ENCODE measurements at regions not wholly inside any gene's neighbourhood (a gene's known extent, or its start where the extent isn't known, plus 50 kb on each side); places are given as distances from the start of the nearest gene placed in this dataset.
"Not testable (repeated sequence)": the region's sequence is repeated elsewhere in the genome, so short reads cannot be mapped to it uniquely, and the experiment has no call there.

- Mint-ChIP-seq H3K4me3 (no peak overlapping the region), H3K27ac (no peak overlapping the region), H3K4me1 (no peaks in the 10 kb centered on the region), H3K27me3 (no peaks in the 10 kb centered on the region), H3K9me3 (no peaks in the 10 kb centered on the region), H3K36me3 (no peaks in the 10 kb centered on the region)
- DNase-seq: no peak
Observed at GRCh38 chrX:5380426-5380825, 848.2 kb downstream of the NLGN4X start.

- Mint-ChIP-seq H3K4me3 (no peak overlapping the region), H3K27ac (no peak overlapping the region), H3K27me3 (no peaks in the 10 kb centered on the region), H3K9me3 (peaks cover 5% of the 10 kb centered on the region), H3K4me1 (no peaks in the 10 kb centered on the region), H3K36me3 (no peaks in the 10 kb centered on the region)
- no peak for DNase-seq
Observed at GRCh38 chrX:5341902-5342301, 886.8 kb downstream of the NLGN4X start.

GRCh38 chrX:5337160-5337559 is 891.5 kb downstream of the NLGN4X start:
- no peak overlapping the region for H3K4me3 Mint-ChIP-seq
- no peaks in the 10 kb centered on the region for H3K4me1 Mint-ChIP-seq
- no peak overlapping the region for H3K27ac Mint-ChIP-seq
- no peaks in the 10 kb centered on the region for H3K36me3 Mint-ChIP-seq
- H3K27me3 Mint-ChIP-seq: no peaks in the 10 kb centered on the region
- H3K9me3 Mint-ChIP-seq: peaks cover 4% of the 10 kb centered on the region
- no peak for DNase-seq

GRCh38 chrX:5324546-5324945 is 904.1 kb downstream of the NLGN4X start:
- no peaks in the 10 kb centered on the region for H3K4me1 Mint-ChIP-seq

GRCh38 chrX:5314148-5314547 is 914.5 kb downstream of the NLGN4X start:
- no peaks in the 10 kb centered on the region for H3K4me1 Mint-ChIP-seq
- no peak overlapping the region for H3K4me3 Mint-ChIP-seq
- no peaks in the 10 kb centered on the region for H3K36me3 Mint-ChIP-seq
- no peaks in the 10 kb centered on the region for H3K9me3 Mint-ChIP-seq
- DNase-seq: no peak
- no peaks in the 10 kb centered on the region for H3K27me3 Mint-ChIP-seq
- no peak overlapping the region for H3K27ac Mint-ChIP-seq

More at GRCh38 chrX:5324546-5324945, 904.1 kb downstream of the NLGN4X start:
- DNase-seq: no peak
- Mint-ChIP-seq H3K4me3 (no peak overlapping the region), H3K36me3 (no peaks in the 10 kb centered on the region), H3K27ac (no peak overlapping the region), H3K27me3 (no peaks in the 10 kb centered on the region), H3K9me3 (peaks cover 1% of the 10 kb centered on the region)

- Mint-ChIP-seq H3K36me3 (no peaks in the 10 kb centered on the region), H3K4me1 (no peaks in the 10 kb centered on the region), H3K4me3 (no peak overlapping the region), H3K27me3 (no peaks in the 10 kb centered on the region), H3K27ac (no peak overlapping the region), H3K9me3 (no peaks in the 10 kb centered on the region)
- DNase-seq: no peak
Observed at GRCh38 chrX:5307416-5307815, 921.3 kb downstream of the NLGN4X start.

GRCh38 chrX:5306654-5307121 is 922.0 kb downstream of the NLGN4X start:
- Mint-ChIP-seq H3K9me3 (no peaks in the 10 kb centered on the region), H3K27ac (no peak overlapping the region), H3K36me3 (no peaks in the 10 kb centered on the region), H3K4me3 (no peak overlapping the region), H3K4me1 (no peaks in the 10 kb centered on the region), H3K27me3 (no peaks in the 10 kb centered on the region)
- DNase-seq: no peak

- no peaks in the 10 kb centered on the region for H3K4me1 Mint-ChIP-seq
- no peaks in the 10 kb centered on the region for H3K36me3 Mint-ChIP-seq
- no peaks in the 10 kb centered on the region for H3K9me3 Mint-ChIP-seq
- no peak for DNase-seq
- H3K27ac Mint-ChIP-seq: no peak overlapping the region
- no peaks in the 10 kb centered on the region for H3K27me3 Mint-ChIP-seq
- H3K4me3 Mint-ChIP-seq: no peak overlapping the region
Observed at GRCh38 chrX:5305452-5305851, 923.2 kb downstream of the NLGN4X start.

GRCh38 chrX:5295004-5295403 is 933.7 kb downstream of the NLGN4X start:
- no peak overlapping the region for H3K27ac Mint-ChIP-seq
- no peak for DNase-seq
- H3K9me3 Mint-ChIP-seq: peaks cover 3% of the 10 kb centered on the region
- H3K36me3 Mint-ChIP-seq: no peaks in the 10 kb centered on the region
- no peaks in the 10 kb centered on the region for H3K27me3 Mint-ChIP-seq
- no peak overlapping the region for H3K4me3 Mint-ChIP-seq
- no peaks in the 10 kb centered on the region for H3K4me1 Mint-ChIP-seq

- H3K9me3 Mint-ChIP-seq: peaks cover 3% of the 10 kb centered on the region
- no peak overlapping the region for H3K27ac Mint-ChIP-seq
- H3K4me3 Mint-ChIP-seq: no peak overlapping the region
- no peaks in the 10 kb centered on the region for H3K27me3 Mint-ChIP-seq
- DNase-seq: no peak
- no peaks in the 10 kb centered on the region for H3K36me3 Mint-ChIP-seq
- H3K4me1 Mint-ChIP-seq: no peaks in the 10 kb centered on the region
Observed at GRCh38 chrX:5290635-5291034, 938.0 kb downstream of the NLGN4X start.

GRCh38 chrX:5289949-5290348 is 938.7 kb downstream of the NLGN4X start:
- H3K27ac Mint-ChIP-seq, H3K4me3 Mint-ChIP-seq, H3K36me3 Mint-ChIP-seq, H3K27me3 Mint-ChIP-seq, H3K9me3 Mint-ChIP-seq, DNase-seq, H3K4me1 Mint-ChIP-seq: not testable (repeated sequence)

- Mint-ChIP-seq H3K27me3 (no peaks in the 10 kb centered on the region), H3K4me1 (no peaks in the 10 kb centered on the region), H3K4me3 (no peak overlapping the region), H3K27ac (no peak overlapping the region), H3K36me3 (no peaks in the 10 kb centered on the region), H3K9me3 (no peaks in the 10 kb centered on the region)
- no peak for DNase-seq
Observed at GRCh38 chrX:5278908-5279307, 949.8 kb downstream of the NLGN4X start.

GRCh38 chrX:5265324-5265850 is 963.3 kb downstream of the NLGN4X start:
- H3K9me3 Mint-ChIP-seq: no peaks in the 10 kb centered on the region

GRCh38 chrX:5250106-5250505 is 978.6 kb downstream of the NLGN4X start:
- no peak for DNase-seq
- H3K4me3 Mint-ChIP-seq: no peak overlapping the region
- H3K9me3 Mint-ChIP-seq: no peaks in the 10 kb centered on the region

More at GRCh38 chrX:5265324-5265850, 963.3 kb downstream of the NLGN4X start:
- Mint-ChIP-seq H3K4me1 (no peaks in the 10 kb centered on the region), H3K36me3 (no peaks in the 10 kb centered on the region), H3K27ac (no peak overlapping the region), H3K27me3 (no peaks in the 10 kb centered on the region), H3K4me3 (no peak overlapping the region)
- no peak for DNase-seq

GRCh38 chrX:5242091-5242790 is 986.4 kb downstream of the NLGN4X start:
- H3K4me1 Mint-ChIP-seq: no peaks in the 10 kb centered on the region
- no peak overlapping the region for H3K27ac Mint-ChIP-seq
- H3K36me3 Mint-ChIP-seq: no peaks in the 10 kb centered on the region
- H3K4me3 Mint-ChIP-seq: no peak overlapping the region
- DNase-seq: no peak
- H3K9me3 Mint-ChIP-seq: peaks cover 3% of the 10 kb centered on the region
- H3K27me3 Mint-ChIP-seq: no peaks in the 10 kb centered on the region

More at GRCh38 chrX:5250106-5250505, 978.6 kb downstream of the NLGN4X start:
- H3K27ac Mint-ChIP-seq: no peak overlapping the region
- no peaks in the 10 kb centered on the region for H3K36me3 Mint-ChIP-seq
- H3K4me1 Mint-ChIP-seq: no peaks in the 10 kb centered on the region
- H3K27me3 Mint-ChIP-seq: no peaks in the 10 kb centered on the region

GRCh38 chrX:5236749-5237148 is 991.9 kb downstream of the NLGN4X start:
- H3K9me3 Mint-ChIP-seq: peaks cover 3% of the 10 kb centered on the region
- no peak overlapping the region for H3K4me3 Mint-ChIP-seq

More at GRCh38 chrX:5236749-5237148, 991.9 kb downstream of the NLGN4X start:
- no peaks in the 10 kb centered on the region for H3K27me3 Mint-ChIP-seq
- no peak for DNase-seq
- H3K27ac Mint-ChIP-seq: no peak overlapping the region
- H3K36me3 Mint-ChIP-seq: no peaks in the 10 kb centered on the region
- no peaks in the 10 kb centered on the region for H3K4me1 Mint-ChIP-seq
